Keratinocyte (primary cell): ENCODE measurements at regions not wholly inside any gene's neighbourhood (a gene's known extent, or its start where the extent isn't known, plus 50 kb on each side); places are given as distances from the start of the nearest gene placed in this dataset.

ENCODE experiments used
- CTCF ChIP-seq, 3 experiments: IDR thresholded peaks in 1 of 3; conservative IDR thresholded peaks in 1 of 3; optimal IDR thresholded peaks in 1 of 3; 2 replicates in 2 of 3; 3 replicates in 1 of 3; pipeline versions ENCODE3 to v1.5.1; 2011; ENCODE audit warnings: low read length in 3 of 3, mild to moderate bottlenecking in 3 of 3, moderate library complexity in 2 of 3, control low read depth in 1 of 3, inconsistent platforms in 1 of 3; ENCODE audit not compliant: insufficient read depth in 2 of 3; ENCODE audit errors: extremely low read depth in 1 of 3
- EZH2 ChIP-seq: IDR thresholded peaks from one replicate; pipeline ENCODE4 v1.6.1; 2012; ENCODE audit warnings: inconsistent platforms, mild to moderate bottlenecking, low read length, moderate library complexity

- TF ChIP-seq CTCF (optimal IDR thresholded peaks at IDR 0.05 in 1 of 3, IDR thresholded peaks at IDR 0.05 in 1 of 3, conservative IDR thresholded peaks at IDR 0.05 in 1 of 3; ENCODE audit: extremely low read depth in 1 of 3, insufficient read depth in 2 of 3, low read length in 3 of 3), result no peak
- no peak for TF ChIP-seq EZH2
Measured at GRCh38 chr2:144673456-144673855, 153.5 kb upstream of the ZEB2 start.
